Hepatocyte (in vitro differentiated cells): ENCODE measurements at regions not wholly inside any gene's neighbourhood (a gene's known extent, or its start where the extent isn't known, plus 50 kb on each side); places are given as distances from the start of the nearest gene placed in this dataset.

Experiments used
- EZH2 ChIP-seq: fragments of 200-600 bp; sonication (generic); IDR thresholded peaks from 2 replicates; pipeline ENCODE4 v1.6.1; 2016; ENCODE audit warnings: antibody characterized with exemption, mild to moderate bottlenecking, borderline replicate concordance
- EZH2phosphoT487 ChIP-seq: fragments of 200-600 bp; sonication (generic); IDR thresholded peaks from one replicate; pipeline ENCODE4 v1.6.1; 2018; ENCODE audit warnings: antibody characterized with exemption, mild to moderate bottlenecking, low read depth, moderate library complexity; ENCODE audit not compliant: unreplicated experiment, severe bottlenecking
- TF ChIP-seq, protein P1 (sequence below): fragments of 200-600 bp; sonication (generic); IDR thresholded peaks from 2 replicates; pipeline ENCODE4 v1.5.1; 2016; ENCODE audit warnings: antibody characterized with exemption, mild to moderate bottlenecking; ENCODE audit not compliant: poor library complexity

DNA sequence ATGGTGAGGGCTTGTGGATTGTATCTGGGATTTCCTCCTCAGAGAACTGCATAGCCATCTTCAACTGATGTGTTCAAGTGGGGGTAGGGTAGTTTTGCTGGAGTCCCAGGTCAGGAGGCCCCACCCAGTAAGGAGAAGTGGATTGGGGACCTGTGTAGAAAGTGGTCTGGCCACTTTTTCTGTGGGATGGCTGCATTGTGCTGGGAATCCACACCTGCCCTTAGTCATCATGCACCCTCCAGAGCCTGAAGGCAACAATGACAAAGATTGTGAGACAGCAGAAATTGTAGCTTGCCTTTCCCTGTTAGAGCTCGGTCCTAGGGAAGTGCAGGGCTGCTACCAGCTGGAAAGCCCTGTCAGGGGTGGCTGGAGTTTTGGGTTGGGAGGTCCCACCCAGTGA is 255.4 kb downstream of the NDFIP2 start:
- TF ChIP-seq, protein P1, sequence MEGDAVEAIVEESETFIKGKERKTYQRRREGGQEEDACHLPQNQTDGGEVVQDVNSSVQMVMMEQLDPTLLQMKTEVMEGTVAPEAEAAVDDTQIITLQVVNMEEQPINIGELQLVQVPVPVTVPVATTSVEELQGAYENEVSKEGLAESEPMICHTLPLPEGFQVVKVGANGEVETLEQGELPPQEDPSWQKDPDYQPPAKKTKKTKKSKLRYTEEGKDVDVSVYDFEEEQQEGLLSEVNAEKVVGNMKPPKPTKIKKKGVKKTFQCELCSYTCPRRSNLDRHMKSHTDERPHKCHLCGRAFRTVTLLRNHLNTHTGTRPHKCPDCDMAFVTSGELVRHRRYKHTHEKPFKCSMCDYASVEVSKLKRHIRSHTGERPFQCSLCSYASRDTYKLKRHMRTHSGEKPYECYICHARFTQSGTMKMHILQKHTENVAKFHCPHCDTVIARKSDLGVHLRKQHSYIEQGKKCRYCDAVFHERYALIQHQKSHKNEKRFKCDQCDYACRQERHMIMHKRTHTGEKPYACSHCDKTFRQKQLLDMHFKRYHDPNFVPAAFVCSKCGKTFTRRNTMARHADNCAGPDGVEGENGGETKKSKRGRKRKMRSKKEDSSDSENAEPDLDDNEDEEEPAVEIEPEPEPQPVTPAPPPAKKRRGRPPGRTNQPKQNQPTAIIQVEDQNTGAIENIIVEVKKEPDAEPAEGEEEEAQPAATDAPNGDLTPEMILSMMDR = no peak
- no peak for TF ChIP-seq EZH2
- TF ChIP-seq EZH2phosphoT487 = no peak
